Cerebellar nuclear complex (tissue), 1 donor: ENCODE measurements at regions not wholly inside any gene's neighbourhood (a gene's known extent, or its start where the extent isn't known, plus 50 kb on each side); places are given as distances from the start of the nearest gene placed in this dataset.
"Not testable (repeated sequence)": the region's sequence is repeated elsewhere in the genome, so short reads cannot be mapped to it uniquely, and the experiment has no call there.

ENCODE experiments used
- DNase-seq, 2 experiments: peaks; one replicate each; lab custom pipeline; 2025; lab: John Stamatoyannopoulos, UW

DNA sequence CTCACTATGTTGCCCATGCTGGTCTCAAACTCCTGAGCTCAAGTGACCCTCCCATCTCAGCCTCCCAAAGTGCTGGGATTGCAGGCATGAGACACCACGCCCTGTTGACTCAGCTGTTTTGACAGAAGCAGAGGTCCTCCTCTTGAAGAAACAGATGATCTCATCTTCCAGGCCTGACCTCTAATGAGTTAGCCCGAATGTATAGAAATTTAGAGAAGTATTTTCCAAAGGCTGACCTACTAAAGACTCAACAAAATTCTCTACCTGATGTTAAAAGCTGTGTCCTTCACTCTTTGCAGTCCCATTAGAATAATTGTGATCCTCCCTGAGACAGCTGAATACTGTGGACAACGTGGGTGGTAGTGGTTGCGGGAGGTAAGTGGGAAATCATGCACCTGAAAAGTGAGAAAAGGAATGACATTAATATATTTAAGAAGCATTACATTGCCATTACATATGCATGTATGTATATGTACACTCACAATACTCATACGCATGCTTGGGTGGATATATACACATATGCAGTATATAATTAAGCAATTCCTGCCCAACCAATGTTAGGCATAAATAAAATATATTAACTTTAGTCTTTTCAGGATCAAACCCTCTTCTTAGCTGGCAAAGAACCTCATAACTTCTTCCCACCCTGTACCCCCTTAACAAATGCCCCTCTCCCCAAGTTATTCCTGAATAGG is 204.6 kb upstream of the NR2F2 start:
- no peak for DNase-seq

DNA sequence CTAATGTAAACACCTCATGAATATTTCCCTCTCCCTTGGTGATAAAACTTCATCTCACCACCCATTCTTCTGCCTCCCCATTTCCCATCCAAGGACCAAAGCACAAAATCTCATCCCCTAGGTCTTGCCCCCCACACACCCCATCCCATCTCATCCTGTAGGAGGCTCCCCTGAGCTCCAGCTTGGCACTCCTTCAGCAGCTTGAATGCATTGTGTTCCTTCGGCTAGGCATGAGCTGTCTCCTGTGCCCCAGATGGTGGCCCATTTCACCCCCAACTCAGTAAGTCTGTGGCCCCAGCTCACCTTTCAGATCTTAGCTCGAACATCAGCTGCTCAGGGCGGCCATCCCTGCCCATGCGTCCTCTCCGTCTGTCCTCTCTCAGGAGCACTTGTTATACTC is 203.6 kb upstream of the NR2F2 start:
- DNase-seq = no peak

DNA sequence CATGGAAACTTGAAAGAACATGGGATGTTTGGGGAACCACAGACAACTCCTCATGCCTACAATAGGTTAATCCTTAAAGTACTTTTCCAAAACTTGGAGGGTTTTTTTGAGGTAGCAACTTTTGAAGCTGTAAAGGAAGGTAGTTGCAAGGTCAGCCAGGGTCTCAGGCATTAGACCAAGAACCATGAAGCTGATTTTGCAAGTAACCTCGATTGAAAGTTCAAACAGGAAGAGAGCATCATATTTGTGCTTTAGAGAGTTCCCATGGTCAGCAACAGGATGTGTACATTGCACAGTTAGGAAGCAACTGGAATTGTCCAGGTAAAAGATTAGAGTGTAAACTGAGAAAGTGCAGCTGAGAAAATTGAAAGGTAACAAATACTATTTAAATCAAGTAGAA is 199.8 kb upstream of the NR2F2 start:
- no peak for DNase-seq

DNA sequence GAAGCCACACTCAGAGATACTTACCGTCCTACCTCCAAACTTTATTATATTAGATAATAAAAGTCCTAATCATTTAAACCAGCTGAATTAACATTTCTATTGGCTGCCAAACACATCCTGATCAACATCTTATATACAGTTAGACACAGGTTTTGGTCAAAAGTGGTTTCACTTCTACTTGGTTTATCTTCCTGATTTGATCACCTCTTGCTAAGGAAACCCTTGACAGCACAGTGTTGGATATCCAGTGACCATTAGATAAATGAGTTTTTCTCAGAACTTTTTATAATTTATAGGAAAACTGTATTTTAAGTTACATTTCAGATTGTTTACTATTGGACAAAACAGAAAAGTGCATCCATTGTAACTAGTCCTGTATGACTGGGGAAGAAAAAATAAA is 198.4 kb upstream of the NR2F2 start:
- no peak for DNase-seq

DNA sequence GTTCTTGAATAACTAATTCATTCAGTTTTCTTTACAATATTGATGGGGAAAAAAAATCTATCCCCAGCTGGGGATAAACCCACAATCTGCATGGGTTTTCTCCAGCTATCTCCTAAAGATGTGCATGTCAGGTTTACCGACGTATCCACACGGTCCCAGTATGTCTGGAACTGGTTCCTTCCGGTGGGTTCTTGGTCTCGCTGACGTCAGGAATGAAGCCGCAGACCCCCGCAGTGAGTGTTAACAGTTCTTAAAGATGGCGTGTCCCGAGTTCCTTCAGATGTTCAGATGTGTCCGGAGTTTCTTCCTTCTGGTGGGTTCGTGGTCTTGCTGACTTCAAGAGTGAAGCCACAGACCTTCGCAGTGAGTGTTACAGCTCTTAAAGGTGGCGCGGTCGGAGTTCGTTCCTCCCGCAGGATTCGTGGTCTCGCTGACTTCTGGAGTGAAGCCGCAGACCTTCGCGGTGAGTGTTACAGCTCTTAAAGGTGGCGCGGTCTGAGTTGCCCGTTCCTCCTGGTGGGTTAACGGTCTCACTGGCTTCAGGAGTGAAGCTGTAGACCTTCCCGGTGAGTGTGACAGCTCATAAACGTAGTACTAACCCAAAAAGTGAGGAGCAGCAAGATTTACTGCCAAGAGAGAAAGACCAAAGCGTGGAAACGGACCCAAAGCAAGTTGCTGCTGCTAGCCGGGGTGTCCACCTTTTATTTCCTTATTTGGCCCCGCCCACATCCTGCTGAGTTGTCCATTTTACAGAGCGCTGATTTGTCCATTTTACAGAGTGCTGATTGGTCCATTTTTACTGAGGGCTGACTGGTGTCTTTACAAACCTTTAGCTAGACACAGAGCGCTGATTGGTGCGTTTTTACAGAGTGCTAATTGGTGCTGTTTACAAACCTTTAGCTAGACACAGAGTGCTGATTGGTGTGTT is 195.1 kb upstream of the NR2F2 start:
- no peak for DNase-seq

DNA sequence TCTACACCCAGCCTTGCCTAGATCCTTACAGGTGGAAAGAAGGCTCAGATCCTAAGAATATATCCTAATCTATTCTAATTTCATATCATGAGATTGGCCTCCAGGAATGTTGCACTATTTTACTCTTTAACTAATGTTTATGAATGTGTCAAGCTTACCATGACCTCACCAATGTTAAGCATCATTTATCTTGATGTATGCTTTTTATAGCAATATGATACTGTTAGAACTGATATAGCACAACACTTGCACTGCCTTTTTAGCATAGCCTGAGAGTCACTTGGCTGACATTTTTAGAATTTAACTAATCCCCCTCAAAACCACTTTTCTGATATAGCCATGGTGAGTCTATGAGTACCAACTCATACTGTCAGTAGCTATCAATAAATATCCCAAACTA is 191.5 kb upstream of the NR2F2 start:
- DNase-seq = no peak

DNA sequence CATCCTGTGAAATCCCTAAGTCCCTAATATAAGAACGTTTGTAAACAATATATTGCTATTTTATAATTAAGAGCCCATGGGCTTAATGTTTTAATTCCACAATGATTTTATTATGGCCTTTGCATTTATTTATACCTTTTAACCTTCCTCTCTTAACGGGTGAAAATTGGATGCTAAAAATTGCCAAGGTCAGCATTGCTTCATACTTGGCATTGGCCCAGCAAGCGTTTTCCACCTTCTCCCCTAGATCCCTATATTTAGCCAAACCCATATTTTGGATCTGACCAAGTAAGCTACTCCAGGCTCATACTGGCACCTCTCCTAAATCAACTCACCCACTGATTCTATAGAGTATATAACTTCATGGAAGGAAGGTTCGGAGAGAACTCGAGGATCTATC is 188.0 kb upstream of the NR2F2 start:
- DNase-seq = no peak

DNA sequence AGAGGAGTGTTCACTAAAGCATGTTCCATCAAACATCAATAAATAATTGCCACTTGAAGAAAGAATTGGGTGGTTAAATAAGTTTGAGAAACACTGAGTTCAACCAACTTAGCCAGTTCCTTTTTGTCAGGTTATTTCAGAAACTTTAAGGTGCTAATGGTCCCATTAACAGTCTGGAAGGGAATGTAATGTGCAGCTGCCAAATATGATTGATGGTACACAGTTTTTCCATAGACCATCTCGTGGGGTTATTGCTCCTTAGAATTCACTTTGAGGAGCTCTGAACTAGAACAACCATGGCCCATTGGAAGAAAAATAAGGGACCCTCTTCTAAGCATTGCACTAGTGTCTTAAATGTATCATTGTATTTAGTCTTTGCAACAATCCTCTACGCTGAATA is 185.8 kb upstream of the NR2F2 start:
- no peak for DNase-seq

DNA sequence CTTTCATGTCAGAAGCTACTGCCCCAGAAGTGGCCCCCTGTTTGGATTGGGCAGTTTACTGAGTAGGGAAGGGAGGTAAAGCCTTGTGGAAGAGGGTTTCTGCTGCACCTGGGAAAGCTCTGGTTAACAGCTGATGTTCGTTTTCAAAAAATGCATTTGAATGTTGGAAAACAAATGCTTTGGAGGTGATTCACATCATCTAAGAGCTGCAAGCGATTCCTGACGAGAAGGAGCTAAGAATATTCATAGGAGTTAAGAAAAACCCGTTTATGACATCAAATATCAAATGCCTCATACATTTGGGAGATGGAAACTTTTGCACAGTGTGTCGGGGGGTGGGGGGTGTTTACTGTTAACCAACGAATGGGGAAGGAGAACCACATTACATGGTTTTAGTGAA is 183.8 kb upstream of the NR2F2 start:
- no peak for DNase-seq

DNA sequence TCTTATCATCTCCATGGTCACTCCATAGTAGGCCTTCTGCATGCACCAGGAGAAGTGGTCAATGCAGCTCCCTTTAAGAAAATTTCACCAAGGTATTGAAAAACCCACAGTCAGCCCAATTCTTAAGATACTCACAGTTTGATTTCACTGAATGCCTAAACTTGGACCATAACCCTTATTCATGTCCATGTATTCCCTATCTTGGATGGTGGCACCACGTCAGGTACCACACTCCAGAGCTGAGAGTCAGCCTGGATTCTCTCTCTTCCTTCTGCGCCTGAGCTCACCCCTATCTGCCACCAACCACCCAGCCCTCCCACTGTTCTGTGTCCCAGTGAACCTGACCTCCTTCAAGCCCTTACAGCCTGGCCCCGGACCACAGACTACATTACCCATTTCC is 183.2 kb upstream of the NR2F2 start:
- no peak for DNase-seq

DNA sequence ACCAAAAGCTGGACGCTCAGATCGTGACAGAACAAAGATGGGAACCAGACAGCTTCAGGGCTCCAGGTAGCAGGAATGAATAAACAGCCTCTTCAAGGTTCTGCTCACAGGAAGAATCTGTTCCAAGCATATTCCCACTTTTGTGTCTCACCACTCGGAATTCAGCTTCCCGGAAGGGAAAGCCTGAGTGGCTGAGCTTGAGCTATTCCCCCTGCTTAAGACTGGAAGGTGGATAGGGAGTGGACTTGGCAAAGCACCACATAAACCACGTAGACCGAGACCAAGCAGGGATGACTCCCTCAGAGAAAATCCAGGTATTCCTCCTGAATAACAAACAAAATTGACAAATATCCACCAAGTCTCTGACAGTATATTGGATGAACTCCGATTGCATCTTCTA is 180.2 kb upstream of the NR2F2 start:
- no peak for DNase-seq

DNA sequence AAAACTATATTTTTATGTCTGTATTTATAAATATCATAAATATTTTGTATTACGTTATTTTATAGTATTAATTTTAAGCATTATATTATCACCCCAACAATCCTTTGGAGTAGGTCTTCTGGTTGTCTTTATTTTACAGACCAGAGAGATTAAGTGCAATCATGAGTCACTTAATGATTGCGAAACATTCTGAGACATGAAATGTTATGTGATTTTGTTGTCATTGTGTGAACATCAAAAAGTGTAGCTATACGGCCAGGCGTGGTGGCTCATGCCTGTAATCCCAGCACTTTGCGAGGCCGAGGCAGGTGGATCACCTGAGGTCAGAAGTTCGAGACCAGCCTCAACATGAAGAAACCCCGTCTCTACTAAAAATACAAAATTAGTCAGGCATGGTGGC is 178.8 kb upstream of the NR2F2 start:
- not testable (repeated sequence) for DNase-seq

DNA sequence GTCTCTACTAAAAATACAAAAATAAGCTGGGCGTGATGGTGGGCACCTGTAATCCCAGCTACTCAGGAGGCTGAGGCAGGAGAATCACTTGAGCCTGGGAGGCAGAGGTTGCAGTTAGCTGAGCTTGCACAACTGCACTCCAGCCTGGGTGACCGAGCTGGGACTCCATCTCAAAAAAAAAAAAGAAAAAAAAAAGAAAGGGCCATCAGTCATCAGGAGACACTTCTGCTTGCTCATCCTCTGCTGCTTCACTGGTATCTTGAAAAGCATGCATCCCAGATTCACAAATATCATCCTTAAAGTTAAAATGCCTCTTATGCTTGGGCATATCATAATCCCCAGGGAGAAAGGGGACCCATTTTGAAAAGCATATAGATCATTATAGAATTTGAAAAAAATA is 176.6 kb upstream of the NR2F2 start:
- no peak for DNase-seq

DNA sequence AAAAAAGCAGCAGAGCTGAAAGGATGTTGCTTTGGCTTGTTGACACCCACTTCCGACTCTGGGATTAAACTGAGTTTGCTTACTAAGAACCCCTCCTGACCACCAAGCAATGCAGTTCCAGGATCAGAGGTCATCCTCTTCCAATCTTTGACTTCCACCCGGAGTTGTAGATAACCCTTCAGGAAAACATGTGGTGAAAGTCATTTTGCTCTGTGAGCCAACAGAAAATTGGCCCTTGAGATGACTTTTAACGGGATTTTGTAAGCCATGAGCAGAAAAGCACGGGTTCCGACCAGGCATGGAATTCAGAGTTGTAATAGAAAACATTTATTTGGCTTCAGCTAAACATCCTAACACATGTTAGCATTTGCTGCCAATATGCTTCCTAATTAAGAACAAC is 171.6 kb upstream of the NR2F2 start:
- no peak for DNase-seq

DNA sequence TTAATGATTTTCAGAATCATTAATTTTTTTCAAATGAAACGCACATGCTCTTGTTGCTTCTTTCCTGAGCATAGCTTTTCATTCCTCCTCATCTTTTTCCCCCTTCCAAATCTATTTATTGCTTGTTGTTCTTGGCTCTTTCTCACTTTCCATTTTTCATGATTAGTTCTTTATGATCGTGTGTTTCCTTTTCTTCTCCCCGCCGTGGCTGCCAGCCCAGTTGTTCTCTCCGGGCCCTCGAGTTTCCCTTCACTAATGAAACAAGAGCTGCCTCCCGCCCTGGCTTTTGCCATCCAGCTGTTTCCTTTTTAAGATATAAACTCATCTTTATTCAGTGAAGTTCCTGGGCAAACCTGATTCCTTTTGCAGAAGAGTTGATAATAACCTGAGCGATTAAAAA is 170.2 kb upstream of the NR2F2 start:
- DNase-seq = no peak

DNA sequence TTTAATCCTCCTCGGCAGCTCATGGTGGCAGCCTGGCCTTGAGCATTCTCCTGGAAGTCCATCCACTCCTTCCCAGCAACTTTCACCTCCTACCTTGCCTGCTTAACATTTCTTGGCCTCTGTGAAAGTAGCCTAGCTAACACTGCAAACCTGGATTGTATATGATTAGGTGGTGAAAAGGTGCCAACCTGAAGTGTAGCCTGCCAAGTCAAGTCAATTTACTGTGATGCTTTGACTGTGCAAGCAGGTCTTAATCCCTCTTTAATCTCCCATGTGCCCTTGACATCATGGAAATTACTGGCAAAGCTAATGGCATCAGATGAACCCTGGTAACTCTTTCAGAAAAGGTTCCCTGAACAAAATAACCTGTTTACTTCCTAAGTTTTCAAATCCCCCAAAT is 169.7 kb upstream of the NR2F2 start:
- DNase-seq = no peak

DNA sequence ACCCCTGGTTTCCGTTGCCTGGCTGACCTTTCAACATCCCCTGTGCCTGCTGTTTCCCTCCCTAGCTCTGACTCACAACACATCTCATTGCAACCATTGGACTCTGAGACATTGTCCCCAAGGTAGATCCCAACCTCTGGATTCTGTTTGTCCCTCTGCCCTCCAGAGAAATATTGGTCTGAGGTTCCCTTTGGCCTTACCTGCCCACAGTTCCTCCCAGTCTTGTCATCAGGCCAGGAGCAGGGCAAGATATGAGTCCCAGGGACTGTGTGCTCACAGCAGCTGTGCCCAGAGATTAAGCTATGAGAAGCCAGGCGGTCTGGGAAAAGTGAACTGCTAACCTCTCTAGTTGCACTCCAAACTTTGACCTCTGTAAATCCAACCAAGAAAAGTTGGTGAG is 168.2 kb upstream of the NR2F2 start:
- no peak for DNase-seq

DNA sequence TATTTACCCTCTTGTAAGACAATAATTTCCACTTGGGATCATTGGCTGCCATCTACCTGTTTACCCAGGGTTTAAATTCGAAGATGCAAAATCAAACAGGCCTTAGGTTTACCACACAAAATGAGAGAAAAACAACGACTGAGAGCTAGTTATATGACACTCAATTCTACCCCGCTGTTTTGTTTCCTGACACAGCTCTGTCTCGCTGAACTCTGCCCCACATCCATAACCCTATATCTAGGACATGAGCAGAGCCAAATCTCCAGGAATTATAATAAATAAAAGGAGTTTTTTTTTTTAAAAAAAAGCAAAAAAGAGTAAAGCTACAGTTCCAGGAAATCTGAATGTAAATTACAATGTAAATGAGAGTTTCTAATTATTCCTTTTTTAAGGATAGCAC is 165.4 kb upstream of the NR2F2 start:
- DNase-seq = no peak

DNA sequence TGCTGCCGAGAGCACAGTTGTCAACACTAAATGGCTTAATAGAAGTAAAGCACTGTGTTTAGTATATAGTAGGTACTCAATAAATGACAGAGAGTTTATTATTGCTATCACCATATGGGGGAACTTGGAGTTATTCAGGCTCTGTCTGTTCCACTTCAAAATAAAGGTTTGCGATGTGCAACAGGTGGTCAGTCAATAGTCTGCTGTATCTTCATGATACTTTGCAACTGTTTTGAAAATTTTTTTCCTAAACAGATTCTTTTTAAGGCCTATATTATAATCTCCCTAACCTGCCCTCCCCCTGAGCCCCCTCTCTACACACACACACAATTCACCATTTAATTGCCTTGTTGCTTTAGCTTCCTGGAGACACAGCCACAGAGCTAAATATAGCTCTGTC is 164.7 kb upstream of the NR2F2 start:
- DNase-seq = no peak

DNA sequence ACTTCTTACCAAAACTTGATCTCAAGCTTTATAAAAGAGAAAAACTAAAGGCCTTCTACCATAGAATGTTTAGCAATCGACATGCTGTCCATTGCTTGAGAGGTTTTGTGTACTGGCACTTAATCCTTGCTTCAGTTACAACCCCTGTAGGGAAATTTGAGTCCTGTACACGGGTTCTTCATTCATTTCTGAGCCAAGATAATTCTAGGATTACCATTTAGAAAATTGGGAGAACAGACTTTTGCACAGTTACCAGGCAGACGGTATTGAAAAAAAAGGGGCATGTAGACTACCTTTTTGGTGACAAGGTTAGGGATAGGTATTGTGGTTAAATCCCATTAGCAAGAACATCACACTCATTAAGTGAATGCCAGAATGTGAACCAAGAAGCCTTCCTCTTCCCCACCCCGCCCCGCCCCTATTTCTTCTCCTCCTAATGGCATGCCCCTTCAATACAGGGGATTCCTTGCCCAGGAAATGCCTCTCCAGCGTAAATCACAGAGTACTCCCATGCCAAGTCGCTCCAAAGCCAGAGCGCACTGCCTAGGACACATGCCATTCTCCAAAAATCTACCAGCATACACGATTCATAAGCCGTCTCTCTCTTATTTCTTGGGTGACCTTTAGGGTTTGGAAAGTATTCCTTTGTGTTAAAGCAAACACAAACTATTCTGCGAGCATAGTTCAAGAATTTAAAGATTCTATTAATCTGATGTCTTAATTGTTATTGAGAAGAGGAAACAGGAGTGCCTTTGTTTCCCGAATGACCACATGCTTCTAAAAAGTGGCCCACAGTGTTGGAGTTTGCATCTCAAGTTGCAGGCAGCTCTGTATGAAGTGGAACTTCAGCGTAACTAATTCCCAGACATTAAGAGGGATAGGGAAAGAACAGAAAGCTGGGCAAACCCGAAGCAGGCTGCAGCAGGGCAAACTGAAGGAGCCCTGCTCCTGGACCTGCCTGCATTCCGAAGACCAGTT is 164.0 kb upstream of the NR2F2 start:
- no peak for DNase-seq

DNA sequence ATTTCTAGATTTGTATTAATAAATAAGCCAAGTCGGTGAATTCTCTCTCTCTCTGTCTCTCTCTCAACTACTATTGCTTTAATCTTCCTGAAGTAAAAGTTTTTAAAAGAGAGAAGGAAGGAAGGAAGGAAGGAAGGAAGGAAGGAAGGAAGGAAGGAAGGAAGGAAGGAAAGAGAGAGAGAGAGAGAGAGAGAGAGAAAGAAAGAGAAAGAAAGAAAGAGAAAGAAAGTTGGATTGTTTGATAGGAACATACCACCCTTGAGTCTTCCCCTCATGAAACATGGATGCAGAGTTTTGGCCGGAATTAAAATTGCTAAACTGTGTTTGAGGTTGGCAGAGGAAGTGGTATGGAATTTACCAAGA is 159.9 kb upstream of the NR2F2 start:
- not testable (repeated sequence) for DNase-seq

DNA sequence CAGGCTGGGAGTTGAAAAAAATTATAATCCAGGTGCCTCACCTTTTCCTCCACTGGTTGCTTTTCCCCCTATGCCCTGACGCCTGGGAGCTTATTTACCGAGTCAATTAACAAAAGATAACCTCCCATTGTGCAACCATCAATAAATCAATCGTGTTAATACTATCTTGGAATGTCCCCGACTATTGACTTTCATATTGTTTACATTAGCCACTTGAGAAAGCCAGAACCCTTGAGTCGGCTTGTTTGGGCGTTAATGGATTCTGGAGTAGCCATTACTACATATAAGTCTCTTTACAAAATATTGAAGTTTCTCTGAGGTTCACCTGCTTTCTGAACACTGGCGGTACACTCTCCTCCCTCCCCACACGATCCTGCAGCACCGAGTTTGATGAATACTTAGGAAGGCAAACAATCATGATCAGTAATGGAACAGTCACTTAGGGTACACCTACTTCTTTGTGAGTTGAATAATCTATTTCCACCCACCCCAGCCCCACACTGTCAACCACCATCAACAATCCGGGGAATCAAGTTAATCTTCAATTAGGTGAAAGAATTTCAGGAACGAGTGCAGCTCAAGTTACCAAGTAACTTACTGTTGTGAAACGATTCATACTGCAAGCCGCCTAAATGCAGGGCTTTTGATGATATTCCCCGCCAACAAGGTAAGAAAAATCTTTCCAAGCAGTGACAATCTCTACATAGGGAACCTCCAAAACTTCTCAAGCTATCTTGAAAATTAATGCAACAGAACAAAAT is 159.3 kb upstream of the NR2F2 start:
- DNase-seq = no peak
